GM23338 (cell line): ENCODE measurements at regions not wholly inside any gene's neighbourhood (a gene's known extent, or its start where the extent isn't known, plus 50 kb on each side); places are given as distances from the start of the nearest gene placed in this dataset.

Experiments used
- ATAC-seq: fragments of 200-7000 bp; cut with Tn5 transposase; 3 replicates; pipeline ENCODE4 v1.9.1; 2020
- DNase-seq: peaks from one replicate; pipeline ENCODE4 v3.0.0-alpha.2; 2015; ENCODE audit warnings: low spot score
- H2AFZ ChIP-seq: fragments of 200-600 bp; sonication (generic); 2 replicates; pipeline ENCODE4 v1.8.0; 2016; ENCODE audit warnings: antibody characterized with exemption, mild to moderate bottlenecking, moderate library complexity
- H3F3A ChIP-seq: fragments of 200-600 bp; sonication (generic); replicated peaks from 2 replicates; pipeline ENCODE4 v1.8.0; 2017; ENCODE audit warnings: antibody characterized with exemption, mixed run types, low read depth
- H3K27ac ChIP-seq: fragments of 200-600 bp; sonication (generic); 2 replicates; pipeline ENCODE4 v1.6.1; 2016; ENCODE audit warnings: low read depth
- H3K27me3 ChIP-seq: fragments of 200-600 bp; sonication (generic); 2 replicates; pipeline ENCODE4 v1.8.0; 2016; ENCODE audit warnings: mild to moderate bottlenecking, mixed run types, moderate library complexity; ENCODE audit not compliant: insufficient read depth
- H3K36me3 ChIP-seq: fragments of 200-600 bp; sonication (generic); 2 replicates; pipeline ENCODE4 v1.8.0; 2016; ENCODE audit warnings: mild to moderate bottlenecking; ENCODE audit not compliant: insufficient read depth
- H3K4me1 ChIP-seq: fragments of 200-600 bp; sonication (generic); 2 replicates; pipeline ENCODE4 v1.8.0; 2016; ENCODE audit warnings: mild to moderate bottlenecking, moderate library complexity; ENCODE audit not compliant: insufficient read depth
- H3K4me2 ChIP-seq: fragments of 200-600 bp; sonication (generic); 2 replicates; pipeline ENCODE4 v1.7.1; 2017; ENCODE audit warnings: mixed run types
- H3K4me3 ChIP-seq: fragments of 200-600 bp; sonication (generic); 2 replicates; pipeline ENCODE4 v1.6.1; 2016; ENCODE audit warnings: mixed run types
- H3K79me2 ChIP-seq: fragments of 200-600 bp; sonication (generic); replicated peaks from 2 replicates; pipeline ENCODE4 v1.8.0; 2017; ENCODE audit warnings: mild to moderate bottlenecking; ENCODE audit not compliant: insufficient read depth
- H3K9me2 ChIP-seq: fragments of 200-600 bp; sonication (generic); 2 replicates; pipeline ENCODE4 v1.8.0; 2017; ENCODE audit not compliant: insufficient read depth
- H4K20me1 ChIP-seq: fragments of 200-600 bp; sonication (generic); replicated peaks from 2 replicates; pipeline ENCODE4 v1.8.0; 2017; ENCODE audit warnings: mild to moderate bottlenecking; ENCODE audit not compliant: insufficient read depth
- H3K27ac Mint-ChIP-seq: 2 replicates; pipeline ENCODE4 v1.8.0; 2020; ENCODE audit warnings: inconsistent platforms, mild to moderate bottlenecking, moderate library complexity, mixed read lengths
- H3K27me3 Mint-ChIP-seq: 3 replicates; pipeline ENCODE4 v1.8.0; 2022; ENCODE audit warnings: low read depth, mild to moderate bottlenecking, moderate library complexity, mixed read lengths, inconsistent platforms; ENCODE audit not compliant: insufficient read depth, poor library complexity
- H3K36me3 Mint-ChIP-seq: 3 replicates; pipeline ENCODE4 v1.8.0; 2021; ENCODE audit warnings: low read depth, mild to moderate bottlenecking, inconsistent platforms, moderate library complexity, mixed read lengths
- H3K4me1 Mint-ChIP-seq: 3 replicates; pipeline ENCODE4 v1.8.0; 2020; ENCODE audit warnings: mild to moderate bottlenecking, inconsistent platforms, mixed read lengths
- H3K4me3 Mint-ChIP-seq: 3 replicates; pipeline ENCODE4 v1.8.0; 2021; ENCODE audit warnings: moderate library complexity, mild to moderate bottlenecking, inconsistent platforms, mixed read lengths
- H3K9me3 Mint-ChIP-seq: 3 replicates; pipeline ENCODE4 v1.8.0; 2020; ENCODE audit warnings: moderate library complexity, mild to moderate bottlenecking, inconsistent platforms, mixed read lengths
- CREB1 ChIP-seq: fragments of 250-450 bp; sonication (Bioruptor Pico); IDR thresholded peaks from 2 replicates; pipeline ENCODE4 v1.5.0; 2020; ENCODE audit warnings: low read depth, mild to moderate bottlenecking, moderate library complexity
- EZH2 ChIP-seq: fragments of 200-600 bp; sonication (generic); IDR thresholded peaks from one replicate; pipeline ENCODE4 v1.8.0; 2017; ENCODE audit warnings: antibody characterized with exemption, mild to moderate bottlenecking, low read depth; ENCODE audit not compliant: unreplicated experiment
- EZH2phosphoT487 ChIP-seq: fragments of 200-600 bp; sonication (generic); IDR thresholded peaks from one replicate; pipeline ENCODE4 v1.8.1; 2018; ENCODE audit warnings: antibody characterized with exemption; ENCODE audit not compliant: unreplicated experiment
- JUNB ChIP-seq: IDR thresholded peaks from one replicate; pipeline ENCODE4 v1.6.1; 2016; ENCODE audit warnings: antibody characterized with exemption; ENCODE audit not compliant: unreplicated experiment
- NANOG ChIP-seq: IDR thresholded peaks from 2 replicates; pipeline ENCODE4 v1.6.1; 2016; ENCODE audit warnings: antibody characterized with exemption, borderline replicate concordance
- POLR2AphosphoS5 ChIP-seq: IDR thresholded peaks from 2 replicates; pipeline ENCODE4 v1.6.1; 2016; ENCODE audit warnings: antibody characterized with exemption, low read depth
- STAT1 ChIP-seq: IDR thresholded peaks from one replicate; pipeline ENCODE4 v1.6.1; 2016; ENCODE audit warnings: antibody characterized with exemption; ENCODE audit not compliant: unreplicated experiment
- ZNF114 ChIP-seq: fragments of 250-450 bp; sonication (Bioruptor Pico); IDR thresholded peaks from 2 replicates; pipeline ENCODE4 v1.5.0; 2020; ENCODE audit warnings: mild to moderate bottlenecking, moderate library complexity
- ZNF331 ChIP-seq: fragments of 250-450 bp; sonication (Bioruptor Pico); IDR thresholded peaks from 2 replicates; pipeline ENCODE4 v1.5.0; 2020; ENCODE audit warnings: low read depth, mild to moderate bottlenecking, moderate library complexity
- TF ChIP-seq, protein P1 (sequence below): fragments of 250-450 bp; sonication (Bioruptor Pico); IDR thresholded peaks from 2 replicates; pipeline ENCODE4 v1.5.0; 2020; ENCODE audit warnings: mild to moderate bottlenecking, moderate library complexity
- TF ChIP-seq, protein P2 (sequence below), 2 experiments: fragments of 200-600 bp in 1 of 2; sonication (generic) in 1 of 2; conservative IDR thresholded peaks; 2 replicates each; pipeline versions ENCODE4 v1.5.1 to v1.6.1; 2016 to 2017; ENCODE audit warnings: antibody characterized with exemption in 2 of 2, low read depth in 2 of 2, mild to moderate bottlenecking in 2 of 2, moderate library complexity in 1 of 2
- TF ChIP-seq, protein P3 (sequence below): IDR thresholded peaks from one replicate; pipeline ENCODE4 v1.6.1; 2018; ENCODE audit warnings: antibody characterized with exemption; ENCODE audit not compliant: unreplicated experiment
- TF ChIP-seq, protein P4 (sequence below): IDR thresholded peaks from 2 replicates; pipeline ENCODE4 v1.6.1; 2016; ENCODE audit warnings: antibody characterized with exemption

DNA sequence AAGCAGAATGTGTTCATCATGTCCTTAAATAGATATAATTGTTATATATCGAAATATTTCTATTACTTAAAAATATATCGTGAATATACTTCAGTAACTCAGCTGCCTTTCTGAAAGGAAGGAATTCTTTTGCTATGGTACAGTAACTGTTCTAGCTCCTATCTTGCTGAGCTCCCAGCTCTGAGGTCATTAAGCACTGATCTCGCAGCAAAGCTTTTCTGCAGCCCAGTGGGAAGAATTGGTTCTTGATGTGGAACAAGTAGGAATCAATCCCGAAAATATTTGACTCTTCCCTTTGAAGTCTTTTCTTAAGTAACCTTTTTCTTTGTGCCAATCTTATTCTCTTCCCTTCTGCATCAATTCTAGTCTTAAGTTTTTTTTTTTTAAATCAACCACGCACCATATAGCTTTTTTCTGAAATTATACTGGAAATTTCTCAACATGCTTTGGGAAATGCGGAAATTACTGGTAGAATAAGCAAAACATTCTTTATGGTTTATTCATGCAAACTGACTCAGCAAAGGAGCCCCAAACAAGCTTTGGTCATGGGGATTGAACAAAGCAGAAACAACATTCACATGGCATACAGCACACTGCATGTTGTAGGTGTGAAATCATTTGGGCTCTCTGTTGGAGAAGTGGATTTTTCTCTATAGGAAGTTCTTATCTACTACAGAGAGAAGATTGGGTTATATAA, 428.9 kb upstream of the GNPDA2 start:
- Histone ChIP-seq H3K36me3 (no peaks in the 10 kb centered on the region), H3K4me1 (no peaks in the 10 kb centered on the region), H4K20me1 (no peaks in the 10 kb centered on the region), H3K9me2 (0 out of 2 replicates have a peak, but pooled peaks cover under 1% of the 10 kb centered on the region), H3K4me2 (no peak overlapping the region), H2AFZ (no peak overlapping the region), H3K79me2 (no peaks in the 10 kb centered on the region), H3F3A (no peaks in the 10 kb centered on the region), H3K27ac (no peak overlapping the region), H3K27me3 (no peaks in the 10 kb centered on the region), H3K4me3 (no peak overlapping the region)
- Mint-ChIP-seq H3K4me1 (no peaks in the 10 kb centered on the region), H3K4me3 (no peak overlapping the region), H3K9me3 (peaks cover 68% of the 10 kb centered on the region), H3K36me3 (no peaks in the 10 kb centered on the region), H3K27ac (no peak overlapping the region), H3K27me3 (no peaks in the 10 kb centered on the region)
- TF ChIP-seq POLR2AphosphoS5: no peak
- TF ChIP-seq NANOG: no peak
- no peak for TF ChIP-seq CREB1
- no peak for TF ChIP-seq JUNB
- TF ChIP-seq, protein P1, sequence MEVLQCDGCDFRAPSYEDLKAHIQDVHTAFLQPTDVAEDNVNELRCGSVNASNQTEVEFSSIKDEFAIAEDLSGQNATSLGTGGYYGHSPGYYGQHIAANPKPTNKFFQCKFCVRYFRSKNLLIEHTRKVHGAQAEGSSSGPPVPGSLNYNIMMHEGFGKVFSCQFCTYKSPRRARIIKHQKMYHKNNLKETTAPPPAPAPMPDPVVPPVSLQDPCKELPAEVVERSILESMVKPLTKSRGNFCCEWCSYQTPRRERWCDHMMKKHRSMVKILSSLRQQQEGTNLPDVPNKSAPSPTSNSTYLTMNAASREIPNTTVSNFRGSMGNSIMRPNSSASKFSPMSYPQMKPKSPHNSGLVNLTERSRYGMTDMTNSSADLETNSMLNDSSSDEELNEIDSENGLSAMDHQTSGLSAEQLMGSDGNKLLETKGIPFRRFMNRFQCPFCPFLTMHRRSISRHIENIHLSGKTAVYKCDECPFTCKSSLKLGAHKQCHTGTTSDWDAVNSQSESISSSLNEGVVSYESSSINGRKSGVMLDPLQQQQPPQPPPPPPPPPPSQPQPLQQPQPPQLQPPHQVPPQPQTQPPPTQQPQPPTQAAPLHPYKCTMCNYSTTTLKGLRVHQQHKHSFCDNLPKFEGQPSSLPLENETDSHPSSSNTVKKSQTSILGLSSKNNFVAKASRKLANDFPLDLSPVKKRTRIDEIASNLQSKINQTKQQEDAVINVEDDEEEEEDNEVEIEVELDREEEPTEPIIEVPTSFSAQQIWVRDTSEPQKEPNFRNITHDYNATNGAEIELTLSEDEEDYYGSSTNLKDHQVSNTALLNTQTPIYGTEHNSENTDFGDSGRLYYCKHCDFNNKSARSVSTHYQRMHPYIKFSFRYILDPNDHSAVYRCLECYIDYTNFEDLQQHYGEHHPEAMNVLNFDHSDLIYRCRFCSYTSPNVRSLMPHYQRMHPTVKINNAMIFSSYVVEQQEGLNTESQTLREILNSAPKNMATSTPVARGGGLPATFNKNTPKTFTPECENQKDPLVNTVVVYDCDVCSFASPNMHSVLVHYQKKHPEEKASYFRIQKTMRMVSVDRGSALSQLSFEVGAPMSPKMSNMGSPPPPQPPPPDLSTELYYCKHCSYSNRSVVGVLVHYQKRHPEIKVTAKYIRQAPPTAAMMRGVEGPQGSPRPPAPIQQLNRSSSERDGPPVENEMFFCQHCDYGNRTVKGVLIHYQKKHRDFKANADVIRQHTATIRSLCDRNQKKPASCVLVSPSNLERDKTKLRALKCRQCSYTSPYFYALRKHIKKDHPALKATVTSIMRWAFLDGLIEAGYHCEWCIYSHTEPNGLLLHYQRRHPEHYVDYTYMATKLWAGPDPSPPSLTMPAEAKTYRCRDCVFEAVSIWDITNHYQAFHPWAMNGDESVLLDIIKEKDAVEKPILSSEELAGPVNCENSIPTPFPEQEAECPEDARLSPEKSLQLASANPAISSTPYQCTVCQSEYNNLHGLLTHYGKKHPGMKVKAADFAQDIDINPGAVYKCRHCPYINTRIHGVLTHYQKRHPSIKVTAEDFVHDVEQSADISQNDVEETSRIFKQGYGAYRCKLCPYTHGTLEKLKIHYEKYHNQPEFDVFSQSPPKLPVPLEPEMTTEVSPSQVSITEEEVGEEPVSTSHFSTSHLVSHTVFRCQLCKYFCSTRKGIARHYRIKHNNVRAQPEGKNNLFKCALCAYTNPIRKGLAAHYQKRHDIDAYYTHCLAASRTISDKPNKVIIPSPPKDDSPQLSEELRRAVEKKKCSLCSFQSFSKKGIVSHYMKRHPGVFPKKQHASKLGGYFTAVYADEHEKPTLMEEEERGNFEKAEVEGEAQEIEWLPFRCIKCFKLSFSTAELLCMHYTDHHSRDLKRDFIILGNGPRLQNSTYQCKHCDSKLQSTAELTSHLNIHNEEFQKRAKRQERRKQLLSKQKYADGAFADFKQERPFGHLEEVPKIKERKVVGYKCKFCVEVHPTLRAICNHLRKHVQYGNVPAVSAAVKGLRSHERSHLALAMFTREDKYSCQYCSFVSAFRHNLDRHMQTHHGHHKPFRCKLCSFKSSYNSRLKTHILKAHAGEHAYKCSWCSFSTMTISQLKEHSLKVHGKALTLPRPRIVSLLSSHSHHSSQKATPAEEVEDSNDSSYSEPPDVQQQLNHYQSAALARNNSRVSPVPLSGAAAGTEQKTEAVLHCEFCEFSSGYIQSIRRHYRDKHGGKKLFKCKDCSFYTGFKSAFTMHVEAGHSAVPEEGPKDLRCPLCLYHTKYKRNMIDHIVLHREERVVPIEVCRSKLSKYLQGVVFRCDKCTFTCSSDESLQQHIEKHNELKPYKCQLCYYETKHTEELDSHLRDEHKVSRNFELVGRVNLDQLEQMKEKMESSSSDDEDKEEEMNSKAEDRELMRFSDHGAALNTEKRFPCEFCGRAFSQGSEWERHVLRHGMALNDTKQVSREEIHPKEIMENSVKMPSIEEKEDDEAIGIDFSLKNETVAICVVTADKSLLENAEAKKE: no peak
- no peak for TF ChIP-seq ZNF114
- TF ChIP-seq, protein P2, sequence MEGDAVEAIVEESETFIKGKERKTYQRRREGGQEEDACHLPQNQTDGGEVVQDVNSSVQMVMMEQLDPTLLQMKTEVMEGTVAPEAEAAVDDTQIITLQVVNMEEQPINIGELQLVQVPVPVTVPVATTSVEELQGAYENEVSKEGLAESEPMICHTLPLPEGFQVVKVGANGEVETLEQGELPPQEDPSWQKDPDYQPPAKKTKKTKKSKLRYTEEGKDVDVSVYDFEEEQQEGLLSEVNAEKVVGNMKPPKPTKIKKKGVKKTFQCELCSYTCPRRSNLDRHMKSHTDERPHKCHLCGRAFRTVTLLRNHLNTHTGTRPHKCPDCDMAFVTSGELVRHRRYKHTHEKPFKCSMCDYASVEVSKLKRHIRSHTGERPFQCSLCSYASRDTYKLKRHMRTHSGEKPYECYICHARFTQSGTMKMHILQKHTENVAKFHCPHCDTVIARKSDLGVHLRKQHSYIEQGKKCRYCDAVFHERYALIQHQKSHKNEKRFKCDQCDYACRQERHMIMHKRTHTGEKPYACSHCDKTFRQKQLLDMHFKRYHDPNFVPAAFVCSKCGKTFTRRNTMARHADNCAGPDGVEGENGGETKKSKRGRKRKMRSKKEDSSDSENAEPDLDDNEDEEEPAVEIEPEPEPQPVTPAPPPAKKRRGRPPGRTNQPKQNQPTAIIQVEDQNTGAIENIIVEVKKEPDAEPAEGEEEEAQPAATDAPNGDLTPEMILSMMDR (conservative IDR thresholded peaks at IDR 0.05; ENCODE audit: low read depth in 2 of 2): no peak
- TF ChIP-seq ZNF331 (CRISPR knock-in tag): no peak
- TF ChIP-seq, protein P3, sequence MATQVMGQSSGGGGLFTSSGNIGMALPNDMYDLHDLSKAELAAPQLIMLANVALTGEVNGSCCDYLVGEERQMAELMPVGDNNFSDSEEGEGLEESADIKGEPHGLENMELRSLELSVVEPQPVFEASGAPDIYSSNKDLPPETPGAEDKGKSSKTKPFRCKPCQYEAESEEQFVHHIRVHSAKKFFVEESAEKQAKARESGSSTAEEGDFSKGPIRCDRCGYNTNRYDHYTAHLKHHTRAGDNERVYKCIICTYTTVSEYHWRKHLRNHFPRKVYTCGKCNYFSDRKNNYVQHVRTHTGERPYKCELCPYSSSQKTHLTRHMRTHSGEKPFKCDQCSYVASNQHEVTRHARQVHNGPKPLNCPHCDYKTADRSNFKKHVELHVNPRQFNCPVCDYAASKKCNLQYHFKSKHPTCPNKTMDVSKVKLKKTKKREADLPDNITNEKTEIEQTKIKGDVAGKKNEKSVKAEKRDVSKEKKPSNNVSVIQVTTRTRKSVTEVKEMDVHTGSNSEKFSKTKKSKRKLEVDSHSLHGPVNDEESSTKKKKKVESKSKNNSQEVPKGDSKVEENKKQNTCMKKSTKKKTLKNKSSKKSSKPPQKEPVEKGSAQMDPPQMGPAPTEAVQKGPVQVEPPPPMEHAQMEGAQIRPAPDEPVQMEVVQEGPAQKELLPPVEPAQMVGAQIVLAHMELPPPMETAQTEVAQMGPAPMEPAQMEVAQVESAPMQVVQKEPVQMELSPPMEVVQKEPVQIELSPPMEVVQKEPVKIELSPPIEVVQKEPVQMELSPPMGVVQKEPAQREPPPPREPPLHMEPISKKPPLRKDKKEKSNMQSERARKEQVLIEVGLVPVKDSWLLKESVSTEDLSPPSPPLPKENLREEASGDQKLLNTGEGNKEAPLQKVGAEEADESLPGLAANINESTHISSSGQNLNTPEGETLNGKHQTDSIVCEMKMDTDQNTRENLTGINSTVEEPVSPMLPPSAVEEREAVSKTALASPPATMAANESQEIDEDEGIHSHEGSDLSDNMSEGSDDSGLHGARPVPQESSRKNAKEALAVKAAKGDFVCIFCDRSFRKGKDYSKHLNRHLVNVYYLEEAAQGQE: no peak
- no peak for TF ChIP-seq STAT1
- TF ChIP-seq EZH2: no peak
- no peak for TF ChIP-seq EZH2phosphoT487
- TF ChIP-seq, protein P4, sequence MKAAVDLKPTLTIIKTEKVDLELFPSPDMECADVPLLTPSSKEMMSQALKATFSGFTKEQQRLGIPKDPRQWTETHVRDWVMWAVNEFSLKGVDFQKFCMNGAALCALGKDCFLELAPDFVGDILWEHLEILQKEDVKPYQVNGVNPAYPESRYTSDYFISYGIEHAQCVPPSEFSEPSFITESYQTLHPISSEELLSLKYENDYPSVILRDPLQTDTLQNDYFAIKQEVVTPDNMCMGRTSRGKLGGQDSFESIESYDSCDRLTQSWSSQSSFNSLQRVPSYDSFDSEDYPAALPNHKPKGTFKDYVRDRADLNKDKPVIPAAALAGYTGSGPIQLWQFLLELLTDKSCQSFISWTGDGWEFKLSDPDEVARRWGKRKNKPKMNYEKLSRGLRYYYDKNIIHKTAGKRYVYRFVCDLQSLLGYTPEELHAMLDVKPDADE: no peak
- DNase-seq (no peak), ATAC-seq (no peak)
